ENCODE measurements at regions not wholly inside any gene's neighbourhood (a gene's known extent, or its start where the extent isn't known, plus 50 kb on each side); places are given as distances from the start of the nearest gene placed in this dataset.

- TF ChIP-seq CTCF (conservative IDR thresholded peaks at IDR 0.05 in 1 of 2, IDR thresholded peaks at IDR 0.05 in 1 of 2; ENCODE audit: low read depth in 1 of 2, low read length in 2 of 2) (no peak), EZH2 (IDR thresholded peaks at IDR 0.05; ENCODE audit: low read length, missing control alignments) (no peak)
These were observed 114.2 kb downstream of the C12orf75 start for GRCh38 chr12:105444653-105445102.

Measured in fibroblast of lung (primary cell).